GM23338 (cell line): ENCODE measurements at regions not wholly inside any gene's neighbourhood (a gene's known extent, or its start where the extent isn't known, plus 50 kb on each side); places are given as distances from the start of the nearest gene placed in this dataset.

Source experiments
- NANOG ChIP-seq: IDR thresholded peaks from 2 replicates; pipeline ENCODE4 v1.6.1; 2016; ENCODE audit warnings: antibody characterized with exemption, borderline replicate concordance
- STAT1 ChIP-seq: IDR thresholded peaks from one replicate; pipeline ENCODE4 v1.6.1; 2016; ENCODE audit warnings: antibody characterized with exemption; ENCODE audit not compliant: unreplicated experiment

DNA sequence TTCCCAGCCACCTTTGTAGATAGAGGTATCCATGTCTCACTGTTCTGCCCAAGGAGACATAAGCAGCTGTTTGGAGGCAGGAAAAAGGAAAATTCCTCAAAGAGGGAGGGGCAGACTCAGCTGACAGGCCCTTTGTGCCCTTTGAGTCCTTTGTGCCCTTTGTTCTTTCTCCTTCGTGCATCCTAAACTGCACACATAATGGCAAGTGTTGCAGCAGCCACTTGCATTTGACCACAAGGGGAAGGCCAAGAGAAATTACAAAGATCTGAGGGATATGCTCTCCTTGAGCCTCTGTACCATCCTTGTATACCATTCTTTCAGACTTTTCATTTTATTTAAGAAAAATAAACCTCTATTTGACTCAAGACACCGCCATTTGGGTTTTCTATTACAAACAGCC is 71.8 kb upstream of the PKN2 start:
- no peak for TF ChIP-seq NANOG
- no peak for TF ChIP-seq STAT1
